Mesenchymal stem cell (in vitro differentiated cells and primary cell): ENCODE measurements at regions not wholly inside any gene's neighbourhood (a gene's known extent, or its start where the extent isn't known, plus 50 kb on each side); places are given as distances from the start of the nearest gene placed in this dataset.

Experiments
- DNase-seq: peaks from one replicate; pipeline ENCODE4 v3.0.0-alpha.2; 2013
- H2AFZ ChIP-seq: one replicate; pipeline ENCODE4 v1.6.1; 2013; ENCODE audit warnings: low read depth, mild to moderate bottlenecking, control low read depth, inconsistent platforms, low read length, moderate library complexity
- H2AK5ac ChIP-seq: 2 replicates; pipeline ENCODE4 v1.6.1; 2013; ENCODE audit warnings: low read length, moderate library complexity, mild to moderate bottlenecking, inconsistent platforms; ENCODE audit not compliant: severe bottlenecking
- H2BK120ac ChIP-seq: one replicate; pipeline ENCODE4 v1.6.1; 2013; ENCODE audit warnings: low read depth, mild to moderate bottlenecking, inconsistent platforms, low read length, moderate library complexity
- H2BK12ac ChIP-seq, 2 experiments: one replicate each; pipeline ENCODE4 v1.6.1; 2013; ENCODE audit warnings: inconsistent platforms in 2 of 2, low read length in 2 of 2, mild to moderate bottlenecking in 2 of 2, moderate library complexity in 2 of 2, control low read depth in 1 of 2
- H2BK15ac ChIP-seq: one replicate; pipeline ENCODE4 v1.6.1; 2013; ENCODE audit warnings: mild to moderate bottlenecking, low read depth, inconsistent platforms; ENCODE audit not compliant: poor library complexity, severe bottlenecking
- H2BK5ac ChIP-seq: 2 replicates; pipeline ENCODE4 v1.6.1; 2013; ENCODE audit warnings: low read depth, mild to moderate bottlenecking, low read length, control low read depth, inconsistent platforms; ENCODE audit not compliant: poor library complexity, severe bottlenecking
- H3K14ac ChIP-seq, 2 experiments: one replicate each; pipeline ENCODE4 v1.6.1; 2013; ENCODE audit warnings: inconsistent platforms in 2 of 2, low read length in 2 of 2, control low read depth in 1 of 2, mild to moderate bottlenecking in 1 of 2, moderate library complexity in 1 of 2
- H3K18ac ChIP-seq, 2 experiments: one replicate each; pipeline ENCODE4 v1.6.1; 2013; ENCODE audit warnings: inconsistent platforms in 2 of 2, low read length in 2 of 2, control low read depth in 1 of 2, low read depth in 1 of 2, mild to moderate bottlenecking in 1 of 2
- H3K23ac ChIP-seq, 2 experiments: one replicate each; pipeline ENCODE4 v1.6.1; 2013; ENCODE audit warnings: inconsistent platforms in 2 of 2, low read length in 2 of 2, mild to moderate bottlenecking in 2 of 2, moderate library complexity in 2 of 2, control low read depth in 1 of 2
- H3K27ac ChIP-seq: 2 replicates; pipeline ENCODE4 v1.5.1; 2013; ENCODE audit warnings: mild to moderate bottlenecking, moderate library complexity, low read length, control low read depth, inconsistent platforms; ENCODE audit not compliant: poor library complexity, severe bottlenecking
- H3K27me3 ChIP-seq, 2 experiments: 2 replicates each; pipeline versions ENCODE4 v1.6.1 to v1.7.0; 2013; ENCODE audit warnings: low read length in 2 of 2, mild to moderate bottlenecking in 2 of 2, moderate library complexity in 2 of 2, control low read depth in 1 of 2, inconsistent platforms in 1 of 2; ENCODE audit not compliant: control insufficient read depth in 1 of 2, insufficient read depth in 1 of 2
- H3K36me3 ChIP-seq, 2 experiments: 2 replicates each; pipeline versions ENCODE4 v1.6.1 to v1.7.0; 2013; ENCODE audit warnings: low read length in 2 of 2, control low read depth in 1 of 2, inconsistent platforms in 1 of 2, low read depth in 1 of 2, mild to moderate bottlenecking in 1 of 2; ENCODE audit not compliant: insufficient read depth in 2 of 2, control insufficient read depth in 1 of 2
- H3K4ac ChIP-seq, 2 experiments: one replicate each; pipeline ENCODE4 v1.6.1; 2013; ENCODE audit warnings: inconsistent platforms in 2 of 2, low read length in 2 of 2, mild to moderate bottlenecking in 2 of 2, moderate library complexity in 2 of 2, control low read depth in 1 of 2, low read depth in 1 of 2
- H3K4me1 ChIP-seq: 2 replicates; pipeline ENCODE4 v1.6.1; 2013; ENCODE audit warnings: low read depth, low read length, control low read depth; ENCODE audit not compliant: control insufficient read depth, insufficient read depth
- H3K4me2 ChIP-seq: 2 replicates; pipeline ENCODE4 v1.6.1; 2013; ENCODE audit warnings: low read length, mild to moderate bottlenecking, inconsistent platforms; ENCODE audit not compliant: poor library complexity, severe bottlenecking
- H3K4me3 ChIP-seq, 2 experiments: 2 replicates each; pipeline versions ENCODE4 v1.5.1 to v1.7.0; 2013; ENCODE audit warnings: low read length in 2 of 2, mild to moderate bottlenecking in 2 of 2, control low read depth in 1 of 2, low read depth in 1 of 2; ENCODE audit not compliant: insufficient read depth in 1 of 2
- H3K79me1 ChIP-seq: replicated peaks from 2 replicates; pipeline ENCODE4 v1.6.1; 2013; ENCODE audit warnings: mild to moderate bottlenecking, control low read depth, low read length, inconsistent platforms; ENCODE audit not compliant: poor library complexity, severe bottlenecking
- H3K9ac ChIP-seq: 2 replicates; pipeline ENCODE4 v1.7.0; 2013; ENCODE audit warnings: mild to moderate bottlenecking, low read length, moderate library complexity
- H3K9me3 ChIP-seq: 2 replicates; pipeline ENCODE4 v1.7.0; 2013; ENCODE audit warnings: mild to moderate bottlenecking, low read length; ENCODE audit not compliant: control insufficient read depth
- H4K8ac ChIP-seq: one replicate; pipeline ENCODE4 v1.6.1; 2013; ENCODE audit warnings: inconsistent platforms, mild to moderate bottlenecking, low read length, moderate library complexity
- H4K91ac ChIP-seq: one replicate; pipeline ENCODE4 v1.6.1; 2013; ENCODE audit warnings: mild to moderate bottlenecking, low read length, inconsistent platforms
- WGBS: methylation state at CpG from one replicate; pipeline ENCODE4 v1.1.7; 2013; ENCODE audit warnings: mixed read lengths; 5-methylcytosine and 5-hydroxymethylcytosine counted together

- H3K4me1 ChIP-seq, result no peaks in the 10 kb centered on the region
- no peak overlapping the region for H2AFZ ChIP-seq
- no peak overlapping the region for H3K9ac ChIP-seq
- no peak overlapping the region for H3K4ac ChIP-seq
- H2BK120ac ChIP-seq, result no peak overlapping the region
- no peak overlapping the region for H2AK5ac ChIP-seq
- H2BK12ac ChIP-seq, result no peak overlapping the region
- H4K8ac ChIP-seq, result no peak overlapping the region
- WGBS, result 54% methylated on average over 1 of the region's 1 CpG
- no peak overlapping the region for H4K91ac ChIP-seq
- H2BK5ac ChIP-seq, result no peak overlapping the region
- H3K14ac ChIP-seq, result no peak overlapping the region
- H2BK15ac ChIP-seq, result no peak overlapping the region
- no peaks in the 10 kb centered on the region for H3K27me3 ChIP-seq
- H3K36me3 ChIP-seq, result no peaks in the 10 kb centered on the region
- H3K4me3 ChIP-seq, result no peak overlapping the region
- no peak for DNase-seq
- no peak overlapping the region for H3K27ac ChIP-seq
- no peak overlapping the region for H3K23ac ChIP-seq
- no peak overlapping the region for H3K18ac ChIP-seq
- H3K4me2 ChIP-seq, result no peak overlapping the region
- H3K9me3 ChIP-seq, result no peaks in the 10 kb centered on the region
- no peaks in the 10 kb centered on the region for H3K79me1 ChIP-seq
Measured at GRCh38 chr4:91653067-91653466, 650.7 kb upstream of the GRID2 start.

GRCh38 chr4:91681091-91681490 is 622.7 kb upstream of the GRID2 start:
- no peaks in the 10 kb centered on the region for H3K27me3 ChIP-seq
- no peak overlapping the region for H2BK5ac ChIP-seq
- no peak overlapping the region for H3K18ac ChIP-seq
- no peak overlapping the region for H3K4me3 ChIP-seq
- peaks cover 4% of the 10 kb centered on the region for H3K9me3 ChIP-seq
- H3K14ac ChIP-seq, result no peak overlapping the region
- H3K36me3 ChIP-seq, result no peaks in the 10 kb centered on the region
- DNase-seq, result no peak
- no peaks in the 10 kb centered on the region for H3K4me1 ChIP-seq
- H4K91ac ChIP-seq, result no peak overlapping the region
- H2BK15ac ChIP-seq, result no peak overlapping the region
- H4K8ac ChIP-seq, result no peak overlapping the region
- H3K27ac ChIP-seq, result no peak overlapping the region
- no peak overlapping the region for H3K9ac ChIP-seq
- no peak overlapping the region for H2BK120ac ChIP-seq
- no peak overlapping the region for H2AK5ac ChIP-seq
- H3K4me2 ChIP-seq, result no peak overlapping the region
- H3K4ac ChIP-seq, result no peak overlapping the region
- no peak overlapping the region for H2BK12ac ChIP-seq
- H3K23ac ChIP-seq, result no peak overlapping the region
- H3K79me1 ChIP-seq, result no peaks in the 10 kb centered on the region
- H2AFZ ChIP-seq, result no peak overlapping the region

DNA sequence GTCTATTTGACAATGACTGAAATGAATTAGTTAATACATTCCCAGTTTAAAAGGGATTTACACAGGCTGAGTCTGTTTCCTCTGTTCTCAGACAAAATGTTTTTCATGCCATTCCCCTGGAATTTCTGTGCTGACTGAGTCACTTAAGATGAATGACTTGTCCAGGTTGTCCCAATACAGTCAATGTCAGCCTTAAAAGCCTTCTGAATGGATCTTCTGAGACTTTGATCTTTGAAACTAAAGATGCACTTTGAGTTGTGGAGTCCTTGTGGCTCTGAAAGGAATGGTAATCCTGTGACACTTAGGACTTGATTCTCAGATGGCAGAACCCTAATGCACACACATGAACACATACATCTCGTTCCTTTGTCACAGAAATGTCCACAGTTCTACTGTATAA is 622.2 kb upstream of the GRID2 start:
- no peak overlapping the region for H3K14ac ChIP-seq
- no peaks in the 10 kb centered on the region for H3K36me3 ChIP-seq
- no peaks in the 10 kb centered on the region for H3K79me1 ChIP-seq
- no peak overlapping the region for H3K4me2 ChIP-seq
- no peak overlapping the region for H3K27ac ChIP-seq
- no peaks in the 10 kb centered on the region for H3K27me3 ChIP-seq
- H3K9ac ChIP-seq, result no peak overlapping the region
- H2BK120ac ChIP-seq, result no peak overlapping the region
- peaks cover 4% of the 10 kb centered on the region for H3K9me3 ChIP-seq
- DNase-seq, result no peak
- H3K23ac ChIP-seq, result no peak overlapping the region
- H3K4me3 ChIP-seq, result no peak overlapping the region
- H3K4ac ChIP-seq, result no peak overlapping the region
- no peak overlapping the region for H2BK15ac ChIP-seq
- no CpG with 5 or more reads among the region's 1 CpG for WGBS
- H4K8ac ChIP-seq, result no peak overlapping the region
- no peak overlapping the region for H3K18ac ChIP-seq
- H2BK5ac ChIP-seq, result no peak overlapping the region
- no peak overlapping the region for H2BK12ac ChIP-seq
- H4K91ac ChIP-seq, result no peak overlapping the region
- no peak overlapping the region for H2AK5ac ChIP-seq
- H3K4me1 ChIP-seq, result no peaks in the 10 kb centered on the region
- H2AFZ ChIP-seq, result no peak overlapping the region

- Histone ChIP-seq H3K36me3 (no peaks in the 10 kb centered on the region), H2BK5ac (no peak overlapping the region), H3K23ac (no peak overlapping the region), H4K8ac (no peak overlapping the region), H2BK120ac (no peak overlapping the region), H2BK15ac (no peak overlapping the region), H2BK12ac (no peak overlapping the region), H3K4me1 (no peaks in the 10 kb centered on the region), H3K27ac (no peak overlapping the region), H3K18ac (no peak overlapping the region), H2AK5ac (no peak overlapping the region), H3K4me2 (no peak overlapping the region), H3K9ac (no peak overlapping the region), H3K4me3 (no peak overlapping the region), H3K27me3 (no peaks in the 10 kb centered on the region), H3K9me3 (peaks cover 4% of the 10 kb centered on the region), H3K79me1 (no peaks in the 10 kb centered on the region), H2AFZ (no peak overlapping the region), H3K4ac (no peak overlapping the region), H3K14ac (no peak overlapping the region), H4K91ac (no peak overlapping the region)
- no peak for DNase-seq
- 80% methylated on average over 1 of the region's 1 CpG for WGBS
Measured at GRCh38 chr4:91684955-91685354, 618.8 kb upstream of the GRID2 start.
